CD4-positive, alpha-beta T cell (primary cell): ENCODE measurements at regions not wholly inside any gene's neighbourhood (a gene's known extent, or its start where the extent isn't known, plus 50 kb on each side); places are given as distances from the start of the nearest gene placed in this dataset.
A peak's percentile ranks its signal among the peaks of the same experiment; 100 is the strongest.

Experiments
- ATAC-seq: fragments of 200-7000 bp; cut with Tn5 transposase; one replicate; pipeline ENCODE4 v1.10.0; 2022; ENCODE audit warnings: mild to moderate bottlenecking; ENCODE audit not compliant: poor library complexity
- CTCF ChIA-PET: fragments of 350-600 bp; sonication (Branson Sonifier 250); formaldehyde crosslinking; loops from one replicate; lab custom pipeline; 2021; ENCODE audit warnings: antibody characterized with exemption, inconsistent platforms; lab: Charles Lee
- POLR2A ChIA-PET: fragments of 350-600 bp; sonication (Branson Sonifier 250); formaldehyde crosslinking; loops from one replicate; lab custom pipeline; 2021; ENCODE audit warnings: antibody characterized with exemption, inconsistent platforms; lab: Charles Lee
- DNase-seq, 14 experiments: peaks; one replicate each; pipeline ENCODE4 v3.0.0-alpha.2; 2013 to 2020; ENCODE audit warnings: mixed read lengths in 2 of 14
- H3K27ac ChIP-seq, 2 donors: one replicate each; pipeline versions ENCODE4 v1.5.1 to v1.7.0; 2013; ENCODE audit warnings: low read length in 2 of 2, low read depth in 1 of 2, mild to moderate bottlenecking in 1 of 2
- H3K27me3 ChIP-seq, 2 experiments: 1 replicate in 1 of 2; 2 replicates in 1 of 2; pipeline versions ENCODE4 v1.6.1 to v1.7.0; 2013; ENCODE audit warnings: low read length in 2 of 2, control low read depth in 1 of 2, mild to moderate bottlenecking in 1 of 2, moderate library complexity in 1 of 2; ENCODE audit not compliant: insufficient read depth in 2 of 2, control insufficient read depth in 1 of 2
- H3K36me3 ChIP-seq: one replicate; pipeline ENCODE4 v1.6.1; 2013; ENCODE audit warnings: low read length, control low read depth; ENCODE audit not compliant: insufficient read depth
- H3K4me1 ChIP-seq: one replicate; pipeline ENCODE4 v1.6.1; 2013; ENCODE audit warnings: low read length, control low read depth; ENCODE audit not compliant: insufficient read depth
- H3K4me3 ChIP-seq: one replicate; pipeline ENCODE4 v1.5.1; 2013; ENCODE audit warnings: mild to moderate bottlenecking, low read length, moderate library complexity
- H3K9me3 ChIP-seq, 2 experiments: 1 replicate in 1 of 2; 2 replicates in 1 of 2; pipeline versions ENCODE4 v1.6.1 to v1.7.0; 2013; ENCODE audit warnings: low read length in 2 of 2, mild to moderate bottlenecking in 2 of 2, control low read depth in 1 of 2, moderate library complexity in 1 of 2; ENCODE audit not compliant: control insufficient read depth in 1 of 2, insufficient read depth in 1 of 2
- H3K27ac Mint-ChIP-seq: one replicate; pipeline ENCODE4 v1.8.0; 2020; ENCODE audit warnings: mixed read lengths
- H3K27me3 Mint-ChIP-seq: one replicate; pipeline ENCODE4 v1.8.0; 2021; ENCODE audit warnings: mixed read lengths
- H3K36me3 Mint-ChIP-seq: one replicate; pipeline ENCODE4 v1.8.0; 2021; ENCODE audit warnings: low read depth, mixed read lengths
- H3K4me1 Mint-ChIP-seq: one replicate; pipeline ENCODE4 v1.8.0; 2021; ENCODE audit warnings: low read depth, mixed read lengths
- H3K4me3 Mint-ChIP-seq: one replicate; pipeline ENCODE4 v1.8.0; 2020; ENCODE audit warnings: mild to moderate bottlenecking, mixed read lengths
- H3K9me3 Mint-ChIP-seq: one replicate; pipeline ENCODE4 v1.8.0; 2020; ENCODE audit warnings: mixed read lengths
- CTCF ChIP-seq: fragments of 200-600 bp; IDR thresholded peaks from one replicate; pipeline ENCODE4 v1.8.0; 2022; ENCODE audit warnings: antibody characterized with exemption, mild to moderate bottlenecking
- intact Hi-C, 2 experiments: fragments of 100-400 bp; cut with DNase I in 1 of 2; cut with micrococcal nuclease in 1 of 2; formaldehyde crosslinking; loops; one replicate each; pipeline versions ENCODE4 v1.15.1 to v1.9.0; 2023 to 2025; cut with DNase I, micrococcal nuclease

GRCh38 chr10:118436742-118437141, 94.6 kb upstream of the FAM204A start:
- no peak overlapping the region for H3K4me3 ChIP-seq
- no peaks in the 10 kb centered on the region for H3K9me3 Mint-ChIP-seq
- no peak overlapping the region for H3K27ac Mint-ChIP-seq
- intact Hi-C loops: no loop called here
- H3K9me3 ChIP-seq: no peaks in the 10 kb centered on the region
- H3K27me3 Mint-ChIP-seq: peaks cover 52% of the 10 kb centered on the region
- H3K36me3 ChIP-seq: no peaks in the 10 kb centered on the region
- ATAC-seq (no peak), DNase-seq (no peak)
- TF ChIP-seq CTCF: no peak
- ChIA-PET CTCF (no interaction called here), POLR2A (no interaction called here)
- H3K36me3 Mint-ChIP-seq: no peaks in the 10 kb centered on the region
- no peaks in the 10 kb centered on the region for H3K4me1 ChIP-seq
- H3K4me3 Mint-ChIP-seq: no peak overlapping the region
- H3K27ac ChIP-seq: no peak overlapping the region
- H3K27me3 ChIP-seq: peaks cover 5 to 19% of the 10 kb centered on the region in 2 experiments
- no peaks in the 10 kb centered on the region for H3K4me1 Mint-ChIP-seq

DNA sequence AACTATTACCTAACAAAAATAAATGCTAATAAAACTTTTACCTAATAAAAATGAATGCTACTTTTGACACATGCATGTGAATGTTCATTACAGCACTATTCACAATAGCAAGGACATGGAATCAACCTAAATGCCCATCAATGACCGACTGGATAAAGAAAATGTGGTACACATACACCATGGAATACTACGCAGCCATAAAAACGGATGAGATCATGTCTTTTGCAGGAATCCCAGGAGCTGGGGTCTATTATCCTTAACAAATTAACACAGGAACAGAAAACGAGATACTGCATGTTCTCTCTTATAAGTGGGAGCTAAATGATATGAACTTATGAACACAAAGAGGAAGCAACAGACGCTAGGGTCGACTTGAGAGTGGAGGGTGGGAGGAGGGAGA, 88.1 kb upstream of the FAM204A start:
- H3K4me3 Mint-ChIP-seq: no peak overlapping the region
- ChIA-PET CTCF (interaction anchor here (1.2 kb wide), 1 partner anchor 16 kb away, joined by 3 read pairs; no protein-coding TSS in a partner anchor), POLR2A (no interaction called here)
- Histone ChIP-seq H3K4me3 (no peak overlapping the region), H3K9me3 (no peaks in the 10 kb centered on the region), H3K27ac (no peak overlapping the region), H3K4me1 (no peaks in the 10 kb centered on the region), H3K27me3 (peaks cover 0 to 7% of the 10 kb centered on the region in 2 experiments), H3K36me3 (no peaks in the 10 kb centered on the region)
- no peaks in the 10 kb centered on the region for H3K9me3 Mint-ChIP-seq
- no peaks in the 10 kb centered on the region for H3K36me3 Mint-ChIP-seq
- no peak for ATAC-seq
- H3K27ac Mint-ChIP-seq: no peak overlapping the region
- intact Hi-C loops: no loop called here
- no peaks in the 10 kb centered on the region for H3K4me1 Mint-ChIP-seq
- DNase-seq: no peak
- H3K27me3 Mint-ChIP-seq: peaks cover 30% of the 10 kb centered on the region
- TF ChIP-seq CTCF: no peak

DNA sequence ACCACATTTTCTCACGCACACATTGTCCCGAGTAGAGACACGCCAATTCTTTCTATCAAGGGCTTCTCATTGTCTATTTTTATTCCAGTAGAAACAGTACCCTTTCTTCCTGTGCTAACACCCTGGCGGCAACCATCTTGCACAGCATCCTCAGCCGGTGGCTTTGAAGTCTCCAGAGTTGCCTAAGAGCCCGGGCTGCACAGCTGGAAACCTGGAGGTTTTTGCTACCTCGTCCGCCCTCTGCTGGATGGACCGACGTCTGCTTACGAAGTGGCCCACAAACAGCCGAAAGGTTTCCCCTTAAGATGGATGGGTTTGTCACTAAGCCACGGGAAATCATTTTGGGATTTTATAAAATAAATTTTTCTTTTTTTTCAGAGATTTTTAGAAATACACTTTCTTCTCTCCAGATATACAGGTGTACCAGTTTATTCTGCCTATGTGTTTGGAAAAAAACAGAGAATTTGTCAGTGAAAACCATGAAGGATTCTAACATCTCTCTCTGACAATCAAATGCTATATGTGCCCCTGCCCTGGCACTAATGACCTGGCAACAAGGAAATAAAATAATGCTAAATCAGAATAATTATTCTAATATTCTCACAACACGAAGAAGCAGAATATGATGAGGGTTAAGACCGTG, 81.8 kb upstream of the FAM204A start:
- POLR2A ChIA-PET: no interaction called here
- Histone ChIP-seq H3K4me3 (no peak overlapping the region), H3K36me3 (no peaks in the 10 kb centered on the region), H3K27me3 (peaks cover 0 to 9% of the 10 kb centered on the region in 2 experiments), H3K4me1 (peaks cover 3% of the 10 kb centered on the region), H3K9me3 (no peaks in the 10 kb centered on the region), H3K27ac (no peak overlapping the region)
- DNase-seq (peak; percentile 28 to 78 (median 44)), ATAC-seq (peak; percentile 92)
- no peaks in the 10 kb centered on the region for H3K4me1 Mint-ChIP-seq
- peaks cover 22% of the 10 kb centered on the region for H3K27me3 Mint-ChIP-seq
- H3K4me3 Mint-ChIP-seq: no peak overlapping the region
- H3K9me3 Mint-ChIP-seq: no peaks in the 10 kb centered on the region
- peak; percentile 74 for TF ChIP-seq CTCF
- H3K27ac Mint-ChIP-seq: no peak overlapping the region
- intact Hi-C loops: loop anchor here (1.0 to 5.0 kb wide), 3 partner anchors 82 to 928 kb away; partner anchors contain the start of gene FAM204A (in 1 of the 2)
- H3K36me3 Mint-ChIP-seq: no peaks in the 10 kb centered on the region
- CTCF ChIA-PET: interaction anchor here (0.5 to 0.8 kb wide), 3 partner anchors 19 to 38 kb away, joined by 3 to 4 read pairs (median 4); no protein-coding TSS in a partner anchor
